ENCODE measurements at regions not wholly inside any gene's neighbourhood (a gene's known extent, or its start where the extent isn't known, plus 50 kb on each side); places are given as distances from the start of the nearest gene placed in this dataset.

DNA sequence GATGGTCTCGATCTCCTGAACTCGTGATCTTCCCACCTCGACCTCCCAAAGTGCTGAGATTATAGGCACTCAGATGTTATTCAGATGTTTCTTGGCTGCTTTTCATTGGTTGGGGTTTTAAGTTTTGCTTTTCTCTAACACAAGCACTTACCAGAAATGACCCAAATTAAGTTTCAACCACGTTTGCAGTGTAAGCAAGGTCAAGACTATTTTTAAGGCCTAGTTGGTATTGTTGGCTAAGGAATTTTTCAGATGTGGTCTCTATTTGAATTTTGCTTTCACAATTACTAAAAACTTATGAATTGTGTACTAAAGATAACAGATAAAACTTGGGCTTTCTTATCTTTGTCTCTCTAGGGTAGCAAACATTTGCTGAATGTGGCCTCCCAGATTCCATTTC is 1756.9 kb upstream of the TENM3 start:
- no peak for DNase-seq

DNA sequence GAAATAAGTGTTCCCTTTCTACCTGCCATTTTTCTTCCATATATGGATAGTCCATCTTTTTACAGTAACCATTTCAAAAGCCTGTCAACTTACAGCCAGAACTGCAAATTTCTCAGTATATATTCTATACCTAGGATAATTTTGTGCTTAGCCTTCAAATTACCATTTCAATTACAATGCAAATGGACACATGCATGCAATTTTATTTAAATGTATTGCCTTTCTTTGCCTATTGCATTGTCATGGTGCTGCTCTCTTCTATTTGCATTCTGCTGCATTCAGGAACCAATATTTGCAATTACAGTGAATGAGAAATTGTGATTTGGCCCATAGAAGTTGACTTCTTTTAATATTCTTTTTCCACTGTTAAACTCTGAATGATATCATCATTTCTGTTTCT is 1753.4 kb upstream of the TENM3 start:
- no peak for DNase-seq

DNA sequence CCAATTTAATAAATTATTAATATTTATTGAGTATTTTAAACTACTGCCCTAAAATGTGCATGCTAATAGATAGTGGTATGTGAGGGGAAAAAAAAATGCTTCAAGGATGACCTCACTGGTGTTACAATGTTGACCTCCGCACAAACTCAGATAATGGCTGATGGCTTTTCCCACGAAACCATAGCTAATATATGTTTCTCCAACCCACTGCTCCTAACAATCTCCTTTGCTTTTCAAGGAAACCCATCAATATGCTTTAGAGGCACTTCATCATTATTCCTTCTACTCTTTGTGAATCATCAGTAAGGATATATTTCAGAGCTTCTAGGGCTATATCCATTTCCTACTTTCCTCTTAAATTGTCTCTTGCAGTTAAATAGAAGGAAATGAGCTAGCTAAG is 1752.0 kb upstream of the TENM3 start:
- DNase-seq: no peak

DNA sequence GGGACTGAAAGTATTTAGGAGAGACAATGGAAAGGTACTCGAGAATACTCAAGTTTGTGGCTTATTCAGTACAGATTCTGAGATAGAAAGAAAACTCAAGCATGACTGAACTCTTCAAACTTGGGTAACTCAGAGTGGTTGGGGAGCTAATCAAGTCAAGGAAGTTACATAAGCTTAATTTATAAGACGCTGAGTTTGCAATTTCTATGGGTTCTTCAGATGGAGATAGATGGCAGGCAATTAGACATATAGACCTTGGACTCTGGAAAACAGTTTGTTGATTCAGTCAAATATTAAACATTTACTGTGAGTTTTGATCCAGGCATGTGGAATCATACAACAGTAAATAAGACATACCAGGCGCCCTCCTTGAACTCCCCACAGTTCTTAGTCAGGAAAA is 1749.9 kb upstream of the TENM3 start:
- DNase-seq: no peak

DNA sequence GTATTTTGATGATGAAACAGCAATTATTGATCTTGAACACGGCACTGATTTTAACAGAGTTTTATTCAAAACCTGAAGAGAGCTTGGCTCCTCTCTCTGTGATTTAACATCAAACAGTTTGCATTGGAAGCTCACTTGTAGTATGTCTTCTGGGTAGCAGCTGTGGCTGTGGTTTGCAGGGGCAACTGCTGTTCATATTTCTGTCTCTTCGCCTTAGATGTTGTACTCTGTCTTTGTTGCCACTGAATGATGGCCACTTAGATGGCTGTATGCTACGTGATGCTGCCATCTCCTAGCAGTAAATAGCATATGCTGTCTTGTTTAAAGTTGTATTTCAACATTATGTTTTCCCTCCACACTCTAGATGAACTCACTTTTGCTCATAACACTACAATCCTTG is 1743.0 kb upstream of the TENM3 start:
- DNase-seq: no peak

DNA sequence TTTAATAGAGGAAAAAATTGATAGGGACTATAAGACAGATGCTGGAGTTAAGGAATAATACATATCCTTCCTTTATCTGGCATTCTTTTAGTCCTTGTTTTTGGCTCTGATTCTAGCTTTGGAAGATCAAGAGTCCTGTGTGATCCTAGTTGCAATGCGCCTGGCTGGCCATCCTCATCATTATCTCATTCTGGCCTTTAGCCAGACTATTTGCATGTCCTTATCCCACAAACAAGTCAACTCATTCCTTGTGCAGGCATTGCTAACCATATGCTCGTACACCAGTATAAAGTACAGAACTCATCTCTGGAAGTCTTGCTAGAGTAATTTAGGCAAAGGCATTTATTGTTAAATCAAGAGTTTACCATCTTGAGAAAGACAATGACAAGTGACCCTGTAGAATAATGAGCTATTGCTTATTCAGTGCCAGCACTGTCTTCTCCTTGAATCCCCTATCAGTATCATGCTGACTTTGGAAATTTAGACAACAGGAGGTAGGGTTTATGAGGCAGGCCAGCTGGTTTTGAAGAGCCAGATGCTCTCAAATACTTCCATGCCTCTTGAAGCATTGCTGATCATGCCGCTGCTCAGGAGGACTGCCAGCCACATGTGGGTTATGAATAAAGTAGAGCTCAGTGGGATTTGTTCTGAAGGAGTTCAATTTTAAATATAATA is 1730.3 kb upstream of the TENM3 start:
- no peak for DNase-seq

DNA sequence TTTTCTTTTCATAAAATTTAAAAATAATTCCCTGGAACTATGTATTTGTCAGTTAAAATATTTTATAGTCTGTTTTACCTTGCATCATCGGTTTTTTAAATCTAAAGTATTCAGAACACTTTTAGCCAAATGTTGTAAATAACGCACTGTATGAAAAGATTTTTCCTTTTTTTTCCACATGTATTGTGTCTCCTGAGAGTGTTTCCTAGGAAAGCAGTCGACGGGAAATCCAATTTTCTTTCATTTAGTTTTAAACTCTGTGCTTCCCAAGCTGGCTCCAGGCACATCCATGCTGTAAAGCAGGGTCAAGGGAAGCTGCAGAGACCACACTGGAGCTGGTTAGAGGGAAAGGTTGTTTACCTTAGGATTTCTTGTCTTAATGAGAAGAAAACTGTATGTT is 1724.3 kb upstream of the TENM3 start:
- DNase-seq: no peak

DNA sequence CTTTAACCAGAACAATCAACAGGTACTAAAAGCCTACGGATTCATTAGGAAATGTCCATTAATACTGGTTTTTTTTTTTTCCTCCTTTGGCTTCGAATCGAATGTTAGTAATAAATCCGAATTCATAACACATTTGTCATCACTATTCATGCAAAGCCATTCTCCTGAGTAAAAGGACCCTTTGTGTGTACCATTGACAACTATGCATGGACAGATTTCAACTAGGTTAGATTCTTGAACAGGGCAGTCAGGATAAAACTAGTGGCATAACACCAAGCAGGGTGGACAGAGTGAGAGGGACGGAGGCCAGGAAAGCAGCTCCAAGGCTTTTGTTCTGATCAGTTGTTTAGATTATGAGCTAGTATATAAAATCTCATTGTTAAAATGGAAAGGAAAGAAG is 1722.0 kb upstream of the TENM3 start:
- no peak for DNase-seq

DNA sequence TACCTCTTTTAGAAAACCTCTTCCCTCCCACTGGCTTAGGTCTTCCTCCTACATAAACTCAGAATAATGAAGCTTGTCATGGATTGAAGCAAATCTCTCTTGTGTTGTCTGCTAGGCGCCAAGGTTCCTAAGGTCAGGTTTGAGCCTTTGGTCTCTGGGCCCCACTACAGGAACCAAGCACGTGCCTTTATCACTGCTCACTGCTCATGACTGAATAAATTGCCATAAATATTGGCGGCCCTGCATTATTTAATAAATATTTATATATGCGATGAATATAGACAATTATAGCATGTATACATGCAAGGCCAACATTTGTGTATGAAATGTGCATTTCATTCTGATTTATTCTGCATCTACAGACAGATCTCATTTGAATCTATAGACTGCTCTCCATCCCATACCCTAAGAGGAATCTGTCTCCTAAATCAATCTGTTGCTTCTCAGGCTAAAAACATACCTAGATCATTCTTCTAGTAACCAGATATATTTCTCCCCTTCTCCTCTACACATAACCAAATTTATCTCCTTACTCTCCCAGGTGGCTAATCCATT is 1717.6 kb upstream of the TENM3 start:
- DNase-seq: no peak

DNA sequence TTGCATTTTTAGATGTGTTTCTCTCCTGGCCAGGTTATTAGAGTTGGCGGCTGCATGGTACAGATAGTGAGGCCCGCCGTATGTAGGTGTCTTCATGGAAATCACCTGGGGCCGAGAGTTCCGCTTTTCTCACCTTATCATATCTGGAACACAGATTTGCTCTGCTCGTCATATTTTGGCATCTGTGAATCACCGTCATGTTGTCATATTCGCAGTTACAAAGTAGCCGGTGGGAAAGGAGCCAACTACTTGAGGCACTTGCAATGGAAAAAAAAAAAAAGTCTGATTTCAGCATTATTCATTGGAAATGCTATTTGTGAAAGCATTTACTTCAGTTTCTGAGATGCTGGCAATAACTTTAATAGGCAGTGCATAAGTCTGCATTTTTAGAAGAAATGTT is 1715.2 kb upstream of the TENM3 start:
- no peak for DNase-seq

DNA sequence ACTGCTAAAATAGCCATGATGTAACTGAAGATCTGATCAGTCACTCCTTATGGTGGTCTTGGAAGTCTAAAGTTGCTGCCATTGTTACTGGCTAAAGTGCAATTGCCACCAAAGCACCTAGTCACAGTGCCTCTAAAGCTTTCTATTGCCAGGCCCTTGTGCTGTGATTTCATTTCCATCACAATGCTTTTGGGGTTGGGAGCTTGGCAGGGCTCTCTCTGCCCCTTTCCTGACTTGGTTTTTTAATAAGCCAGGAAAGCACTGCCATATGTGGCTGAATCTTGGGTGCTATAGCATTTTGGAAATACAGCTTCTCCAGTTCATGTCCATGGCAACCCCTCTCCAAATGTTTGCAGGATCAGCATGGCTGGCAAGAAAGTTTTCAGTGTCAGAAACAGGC is 1712.4 kb upstream of the TENM3 start:
- no peak for DNase-seq

DNA sequence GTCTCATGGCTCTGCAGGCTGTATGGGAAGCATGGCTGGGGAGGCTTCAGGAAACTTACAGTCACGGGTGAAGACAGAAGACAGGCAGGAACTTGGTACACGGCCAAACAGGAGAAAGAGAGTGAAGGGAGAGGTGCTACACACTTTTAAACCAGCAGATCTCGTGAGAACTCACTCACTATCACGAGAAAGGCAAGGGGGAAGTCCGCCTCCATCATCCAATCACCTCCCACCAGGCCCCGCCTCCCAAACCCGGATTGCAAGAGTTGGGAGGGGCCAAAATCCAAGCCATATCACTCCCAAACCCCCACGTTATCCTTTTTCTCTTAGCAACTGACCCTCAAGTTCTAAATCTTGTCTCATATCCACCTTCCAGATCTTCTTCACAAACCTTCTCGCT is 1710.5 kb upstream of the TENM3 start:
- no peak for DNase-seq

DNA sequence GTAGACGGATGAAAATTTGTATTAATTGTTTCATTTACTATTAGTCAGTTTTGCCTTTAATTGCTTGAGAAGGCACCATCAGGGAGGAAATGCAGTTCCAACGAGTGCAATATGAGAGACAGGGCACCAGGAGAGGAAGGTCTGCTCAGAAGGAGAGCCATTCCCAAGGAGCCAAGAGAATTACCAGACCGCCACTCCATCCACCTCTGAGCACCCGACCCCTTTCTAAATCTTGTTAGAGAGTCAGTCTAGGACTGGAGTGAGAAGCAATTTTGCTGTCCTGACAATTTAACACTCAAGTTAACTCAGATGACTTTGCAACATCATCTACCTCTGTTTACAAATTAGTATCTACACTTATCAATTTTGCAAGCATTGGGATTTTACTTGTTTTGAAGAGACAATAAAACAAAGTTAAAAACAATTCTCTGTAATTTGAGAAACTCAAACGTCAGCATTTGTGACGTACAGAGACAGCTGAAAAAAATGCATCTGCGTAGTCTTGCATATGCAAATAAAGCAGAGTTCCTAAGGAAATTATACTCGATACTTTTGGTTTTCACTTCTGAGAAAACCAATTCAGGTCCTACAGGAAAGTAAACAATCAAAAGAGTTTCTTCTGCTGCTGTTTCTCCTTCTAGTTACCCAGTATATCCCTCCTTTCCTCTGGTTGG is 1704.7 kb upstream of the TENM3 start:
- no peak for DNase-seq

DNA sequence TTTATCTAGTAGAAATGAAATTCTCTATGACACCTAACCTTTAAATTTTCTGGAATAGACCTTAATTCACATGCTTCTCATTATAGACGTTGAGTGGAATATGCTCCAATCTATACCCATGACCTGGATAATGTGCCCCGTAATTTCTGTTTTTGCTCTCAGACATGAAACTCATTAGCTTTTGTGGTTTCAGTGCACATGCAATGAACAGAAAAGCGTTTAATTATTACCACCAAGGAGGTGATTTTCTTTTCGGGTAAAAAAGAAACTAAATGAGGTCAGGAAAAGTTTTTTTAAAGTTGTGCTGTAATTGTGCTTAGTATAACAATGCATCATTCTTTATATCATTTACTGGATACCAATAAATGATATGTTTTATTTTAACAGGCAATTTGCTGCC is 1703.9 kb upstream of the TENM3 start:
- DNase-seq: no peak

DNA sequence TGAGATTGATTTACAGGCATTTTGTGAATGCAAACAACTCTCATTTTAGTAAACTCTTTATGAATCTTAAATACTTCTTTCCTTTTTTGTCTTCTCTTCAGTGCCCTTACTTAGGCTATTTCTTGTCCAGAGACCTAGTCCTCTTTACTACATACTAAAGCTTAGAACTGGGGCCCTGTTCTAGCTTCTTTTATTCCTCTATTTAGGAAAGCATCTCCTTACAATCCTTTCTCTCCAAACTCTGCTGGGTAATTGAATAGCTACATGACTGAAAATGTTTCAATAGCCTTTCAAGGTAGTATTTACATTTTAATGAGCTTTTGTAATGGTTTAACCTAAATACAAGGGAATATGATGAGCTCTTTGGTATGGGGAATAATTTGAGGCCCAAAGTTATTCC is 1701.5 kb upstream of the TENM3 start:
- no peak for DNase-seq

DNA sequence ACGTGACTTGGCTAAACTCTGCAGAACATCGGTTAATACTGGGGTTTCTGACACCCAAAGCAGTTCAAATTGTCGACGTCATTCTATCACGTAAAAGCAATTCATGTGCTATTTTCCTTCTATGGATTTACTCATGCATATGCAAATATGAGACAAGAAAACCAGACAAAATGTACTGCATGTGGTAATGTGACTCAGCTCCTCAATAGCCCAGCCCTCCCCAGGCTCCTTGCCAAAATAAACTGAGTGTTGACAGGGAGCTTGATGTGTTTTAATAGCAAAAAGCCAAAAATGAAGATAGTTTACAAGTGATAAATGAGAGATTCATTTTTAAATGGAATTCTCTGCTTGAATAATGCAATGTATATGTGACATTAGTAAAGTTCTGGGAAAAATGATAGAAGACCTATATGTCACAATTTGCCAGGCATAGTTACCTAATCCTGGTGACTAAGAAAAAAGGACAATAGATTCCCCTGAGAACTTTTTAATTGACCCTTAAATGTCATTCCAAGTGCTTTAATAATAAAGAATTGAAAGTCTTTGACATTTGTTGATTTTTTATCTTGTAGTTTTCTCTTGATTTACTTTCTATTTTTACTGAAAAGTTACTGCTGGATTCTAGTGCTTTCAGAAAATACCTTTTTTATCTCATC is 1700.6 kb upstream of the TENM3 start:
- DNase-seq: no peak

DNA sequence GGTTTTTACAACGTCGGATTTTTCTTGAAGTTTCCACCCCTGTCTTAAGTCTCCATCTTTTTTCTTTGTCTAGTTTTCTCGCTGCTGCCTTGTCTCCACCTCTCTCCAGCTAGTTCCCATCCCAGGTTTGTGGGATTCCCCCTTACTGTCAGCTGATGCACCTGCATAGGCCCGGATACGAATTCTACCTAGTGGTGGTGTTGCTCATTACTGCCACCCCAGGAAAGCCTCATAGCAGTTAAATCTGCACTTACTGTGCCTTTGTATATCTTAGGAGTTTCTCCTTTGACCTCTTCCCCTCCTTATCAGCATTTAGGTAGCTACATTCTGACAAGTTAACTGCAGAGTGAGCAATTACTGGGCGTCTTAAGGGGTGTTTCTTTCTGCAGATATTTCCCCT is 1693.1 kb upstream of the TENM3 start:
- DNase-seq: no peak

DNA sequence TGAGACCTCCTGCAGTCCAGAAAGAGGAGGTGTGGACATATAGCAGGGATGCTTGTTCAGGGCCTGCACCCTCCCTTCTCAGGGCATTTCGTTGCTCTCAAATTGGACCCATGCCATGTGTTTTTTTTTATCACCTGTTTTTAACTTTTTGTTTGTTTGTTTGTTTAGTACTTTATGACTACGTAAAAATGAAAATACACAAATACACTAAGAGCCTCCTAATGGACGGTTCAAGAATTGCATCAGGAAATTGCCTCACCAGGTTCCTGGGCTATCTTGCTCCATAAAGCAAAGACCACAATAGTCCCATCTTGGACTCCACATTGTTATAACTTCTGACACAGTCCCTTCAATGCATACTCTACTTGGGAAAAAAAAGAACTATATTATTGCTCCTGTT is 1685.9 kb upstream of the TENM3 start:
- no peak for DNase-seq

DNA sequence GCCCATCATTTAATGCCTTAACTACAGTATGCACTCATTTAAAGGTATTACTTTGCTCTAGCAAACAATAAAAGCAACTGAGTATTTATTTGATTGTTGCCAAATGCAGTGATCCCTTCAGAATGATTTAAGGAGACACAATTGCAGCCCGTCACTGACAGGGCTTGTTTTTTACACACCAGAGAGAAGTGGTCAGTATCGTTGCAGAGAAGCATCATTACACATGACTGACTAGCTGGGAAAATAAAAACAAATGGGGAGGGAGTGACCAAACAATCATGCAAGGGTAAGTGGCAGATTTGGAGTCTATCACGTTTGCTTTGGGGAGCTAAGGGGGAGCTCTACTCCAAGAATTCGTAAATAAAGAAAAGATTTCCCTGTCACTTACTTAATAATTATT is 1685.3 kb upstream of the TENM3 start:
- DNase-seq: no peak

DNA sequence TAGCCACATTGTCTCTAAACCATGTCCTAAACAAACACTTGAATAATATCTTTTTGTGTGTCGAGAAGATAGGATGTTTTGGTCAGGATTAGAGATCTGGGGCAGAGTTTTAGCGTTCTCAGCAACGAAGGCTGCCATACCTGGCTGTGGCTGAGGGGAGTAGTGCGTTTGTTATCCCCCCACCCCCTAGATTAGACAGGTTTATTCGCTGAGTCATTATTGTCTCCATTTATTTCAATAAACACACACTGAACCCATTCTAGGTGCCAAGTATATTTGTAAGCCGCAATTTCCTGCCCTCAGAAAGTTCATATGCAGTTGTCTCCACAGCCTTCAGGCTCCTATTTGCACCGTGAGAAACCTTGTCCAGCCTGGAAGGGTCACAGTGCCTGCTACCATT is 1684.8 kb upstream of the TENM3 start:
- DNase-seq: no peak

DNA sequence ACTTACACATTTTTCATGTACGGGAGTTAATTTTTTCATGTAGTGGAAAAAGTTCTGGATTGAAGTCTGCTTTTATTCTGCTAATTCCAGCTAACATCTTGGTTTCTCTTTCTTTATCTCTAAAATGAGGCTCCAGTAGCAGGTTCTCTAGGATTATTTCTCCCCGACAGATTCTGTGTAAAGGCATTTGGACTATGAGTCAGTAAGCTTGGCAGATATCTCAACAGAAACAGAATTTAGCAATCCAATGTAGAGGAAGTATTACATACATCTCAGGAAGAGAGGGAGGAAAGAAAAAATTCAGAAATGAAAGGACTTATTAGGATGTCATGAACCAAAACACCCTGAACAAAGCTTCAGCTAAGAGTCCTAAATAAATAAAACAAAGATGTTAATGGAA is 1682.3 kb upstream of the TENM3 start:
- no peak for DNase-seq

DNA sequence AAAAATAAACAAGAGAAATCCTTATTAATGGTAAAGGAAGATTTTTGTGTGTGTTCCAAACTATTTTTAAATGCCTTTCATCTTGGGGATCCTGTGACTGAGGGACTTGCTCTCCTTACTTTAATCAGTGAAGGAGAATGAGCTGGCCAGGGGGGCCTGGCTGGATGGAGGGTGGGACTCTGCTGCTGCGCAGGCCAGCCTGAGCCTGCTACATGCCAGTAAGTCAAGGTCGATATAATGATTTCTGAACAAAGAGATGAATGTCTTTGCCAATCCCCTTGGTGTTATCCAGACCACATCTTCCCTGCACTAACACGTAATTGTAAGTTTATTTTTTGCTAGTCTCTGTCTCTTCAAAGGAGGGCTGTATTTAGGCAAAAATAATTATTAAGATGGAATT is 1679.2 kb upstream of the TENM3 start:
- DNase-seq: no peak

DNA sequence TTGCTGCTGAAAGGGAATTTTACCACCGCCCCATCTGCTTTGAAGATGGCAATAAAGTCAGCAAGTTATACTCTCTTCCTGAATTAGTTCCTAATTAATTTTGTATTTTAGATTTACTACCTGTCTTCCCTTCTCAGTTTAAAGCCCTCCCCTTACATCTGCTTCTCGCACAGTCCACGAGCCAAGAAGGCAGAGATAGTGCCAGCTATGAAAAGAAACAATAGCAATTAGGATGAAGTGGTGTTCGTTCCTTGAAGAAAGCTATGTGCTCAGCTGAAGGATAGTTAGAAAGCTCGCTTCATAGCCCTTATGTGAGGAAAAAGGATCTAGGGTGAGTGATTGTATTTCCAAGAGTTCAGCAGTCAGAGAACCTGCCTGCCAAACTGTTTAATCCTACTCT is 1678.8 kb upstream of the TENM3 start:
- no peak for DNase-seq

DNA sequence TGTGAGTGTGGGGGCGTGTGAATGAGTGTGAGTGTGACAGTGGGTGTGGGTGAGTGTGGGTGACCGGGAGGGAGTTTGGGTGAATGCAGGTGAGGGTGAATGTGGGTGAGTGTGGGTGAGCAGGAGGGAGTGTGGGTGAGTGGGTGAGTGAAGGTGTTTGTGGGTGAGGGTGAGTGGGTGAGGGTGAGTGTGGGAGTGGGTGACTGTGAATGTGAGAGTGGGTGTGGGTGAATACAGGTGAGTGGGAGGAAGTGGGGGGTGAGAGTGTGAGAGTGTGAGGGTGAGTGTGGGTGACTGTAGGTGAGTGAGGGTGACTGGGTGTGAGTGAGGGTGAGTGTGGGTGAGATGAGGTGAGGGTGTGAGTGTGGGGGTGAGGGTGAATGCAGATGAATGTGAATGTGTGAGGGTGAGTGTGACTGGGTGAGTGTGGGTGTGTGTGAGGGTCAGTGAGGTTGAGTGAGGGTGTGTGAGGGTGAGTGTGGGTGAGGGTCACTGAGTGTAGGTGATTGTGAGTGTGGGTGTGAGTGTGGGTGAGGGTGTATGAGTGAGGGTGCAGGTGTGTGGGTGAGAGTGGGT is 1677.3 kb upstream of the TENM3 start:
- DNase-seq: no peak

Measured in DMS 273 treated with DMSO at 0.1 percent for 48 hours (cell line).